SK-N-SH treated with all-trans-retinoic acid at 6 μM for 48 hours (cell line): ENCODE measurements at regions not wholly inside any gene's neighbourhood (a gene's known extent, or its start where the extent isn't known, plus 50 kb on each side); places are given as distances from the start of the nearest gene placed in this dataset.

Experiments used
- ATAC-seq: fragments of 200-7000 bp; cut with Tn5 transposase; 3 replicates; pipeline ENCODE4 v1.9.1; 2020; ENCODE audit warnings: mild to moderate bottlenecking, moderate library complexity
- ARNTL ChIP-seq: fragments of 450-650 bp; formaldehyde crosslinking; IDR thresholded peaks from 2 replicates; pipeline ENCODE4 v1.5.0; 2020; ENCODE audit warnings: low read depth, mild to moderate bottlenecking, moderate library complexity, borderline replicate concordance
- BACH2 ChIP-seq: fragments of 250-450 bp; sonication (Bioruptor Pico); IDR thresholded peaks from 2 replicates; pipeline ENCODE4 v1.9.0; 2021; ENCODE audit warnings: mild to moderate bottlenecking, borderline replicate concordance
- CSDC2 ChIP-seq: fragments of 250-450 bp; sonication (Bioruptor Pico); IDR thresholded peaks from 2 replicates; pipeline ENCODE4 v1.5.0; 2020; ENCODE audit warnings: mild to moderate bottlenecking, moderate library complexity
- ESRRG ChIP-seq: fragments of 250-450 bp; sonication (Bioruptor Pico); IDR thresholded peaks from 2 replicates; pipeline ENCODE4 v1.6.1; 2021; ENCODE audit warnings: mild to moderate bottlenecking
- GLIS3 ChIP-seq: fragments of 250-450 bp; sonication (Bioruptor Pico); IDR thresholded peaks from 2 replicates; pipeline ENCODE4 v1.5.0; 2020; ENCODE audit warnings: mild to moderate bottlenecking, moderate library complexity
- ISL1 ChIP-seq: fragments of 250-450 bp; sonication (Bioruptor Pico); IDR thresholded peaks from 2 replicates; pipeline ENCODE4 v2.1.2; 2022; ENCODE audit warnings: mild to moderate bottlenecking, moderate library complexity
- OSR1 ChIP-seq: fragments of 250-450 bp; sonication (Bioruptor Pico); IDR thresholded peaks from 2 replicates; pipeline ENCODE4 v1.8.0; 2022; ENCODE audit warnings: moderate library complexity, mild to moderate bottlenecking, inconsistent platforms
- PPARA ChIP-seq: fragments of 250-450 bp; sonication (Bioruptor Pico); IDR thresholded peaks from 2 replicates; pipeline ENCODE4 v1.5.0; 2020; ENCODE audit warnings: mild to moderate bottlenecking, borderline replicate concordance
- RARB ChIP-seq: fragments of 250-450 bp; sonication (Bioruptor Pico); IDR thresholded peaks from 2 replicates; pipeline ENCODE4 v1.8.0; 2021; ENCODE audit warnings: mild to moderate bottlenecking, moderate library complexity
- SNAI2 ChIP-seq: fragments of 250-450 bp; sonication (Bioruptor Pico); IDR thresholded peaks from 2 replicates; pipeline ENCODE4 v1.5.0; 2020; ENCODE audit warnings: mild to moderate bottlenecking, moderate library complexity
- TCF4 ChIP-seq: fragments of 250-450 bp; sonication (Bioruptor Pico); IDR thresholded peaks from 2 replicates; pipeline ENCODE4 v1.8.0; 2021; ENCODE audit warnings: mild to moderate bottlenecking, moderate library complexity, borderline replicate concordance
- TOX ChIP-seq: fragments of 250-450 bp; sonication (Bioruptor Pico); IDR thresholded peaks from 2 replicates; pipeline ENCODE4 v1.8.0; 2021; ENCODE audit warnings: mild to moderate bottlenecking, moderate library complexity, borderline replicate concordance
- ZC3H10 ChIP-seq: fragments of 250-450 bp; sonication (Bioruptor Pico); IDR thresholded peaks from 2 replicates; pipeline ENCODE4 v1.5.1; 2021; ENCODE audit warnings: mild to moderate bottlenecking, moderate library complexity
- ZFP3 ChIP-seq: fragments of 250-450 bp; sonication (Bioruptor Pico); IDR thresholded peaks from 2 replicates; pipeline ENCODE4 v1.5.0; 2020; ENCODE audit warnings: mild to moderate bottlenecking, moderate library complexity
- ZFP30 ChIP-seq: fragments of 450-650 bp; formaldehyde crosslinking; IDR thresholded peaks from 2 replicates; pipeline ENCODE4 v1.5.0; 2022; ENCODE audit warnings: mild to moderate bottlenecking, moderate library complexity
- ZNF565 ChIP-seq: fragments of 450-650 bp; formaldehyde crosslinking; conservative IDR thresholded peaks from 2 replicates; pipeline ENCODE4 v1.5.0; 2020; ENCODE audit warnings: low read depth, mild to moderate bottlenecking, moderate library complexity
- ZNF70 ChIP-seq: fragments of 450-650 bp; formaldehyde crosslinking; IDR thresholded peaks from 2 replicates; pipeline ENCODE4 v1.5.0; 2020; ENCODE audit warnings: mild to moderate bottlenecking, moderate library complexity
- TF ChIP-seq, protein P1 (sequence below): fragments of 250-450 bp; sonication (Bioruptor Pico); IDR thresholded peaks from 2 replicates; pipeline ENCODE4 v1.5.1; 2020; ENCODE audit warnings: low read depth, mild to moderate bottlenecking, moderate library complexity
- TF ChIP-seq, protein P2 (sequence below): fragments of 250-450 bp; sonication (Bioruptor Pico); IDR thresholded peaks from 2 replicates; pipeline ENCODE4 v1.5.0; 2020; ENCODE audit warnings: mild to moderate bottlenecking, moderate library complexity
- TF ChIP-seq, protein P3 (sequence below): fragments of 250-450 bp; sonication (Bioruptor Pico); IDR thresholded peaks from 2 replicates; pipeline ENCODE4 v1.8.0; 2020; ENCODE audit warnings: mild to moderate bottlenecking, moderate library complexity, borderline replicate concordance
- TF ChIP-seq, protein P4 (sequence below): fragments of 250-450 bp; sonication (Bioruptor Pico); IDR thresholded peaks from 2 replicates; pipeline ENCODE4 v1.8.0; 2021; ENCODE audit warnings: low read depth, mild to moderate bottlenecking, moderate library complexity, borderline replicate concordance
- TF ChIP-seq, protein P5 (sequence below): fragments of 250-450 bp; sonication (Bioruptor Pico); IDR thresholded peaks from 2 replicates; pipeline ENCODE4 v1.5.1; 2021; ENCODE audit warnings: mild to moderate bottlenecking, moderate library complexity

DNA sequence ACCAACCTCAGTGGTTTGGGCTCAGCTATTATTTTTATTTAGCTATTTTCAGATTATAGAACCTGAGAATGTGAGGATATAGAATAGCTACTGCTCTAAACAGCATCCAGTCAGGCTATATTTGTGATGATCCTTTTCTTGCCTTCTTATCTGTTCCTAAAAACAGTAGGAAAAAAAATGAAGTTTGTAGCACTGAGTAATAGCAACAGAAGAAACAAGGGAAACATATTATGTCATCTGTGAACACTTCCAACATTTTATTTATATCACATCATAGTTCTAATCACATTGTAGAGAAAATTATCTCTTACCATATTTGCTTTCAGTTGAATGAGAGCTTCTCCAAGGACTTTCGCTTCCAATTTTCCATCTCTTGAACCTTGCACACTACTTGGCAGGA is 229.6 kb upstream of the PTPRZ1 start:
- no peak for ATAC-seq
- no peak for TF ChIP-seq ZFP3
- TF ChIP-seq ZC3H10 (CRISPR knock-in tag) = no peak
- TF ChIP-seq, protein P1, sequence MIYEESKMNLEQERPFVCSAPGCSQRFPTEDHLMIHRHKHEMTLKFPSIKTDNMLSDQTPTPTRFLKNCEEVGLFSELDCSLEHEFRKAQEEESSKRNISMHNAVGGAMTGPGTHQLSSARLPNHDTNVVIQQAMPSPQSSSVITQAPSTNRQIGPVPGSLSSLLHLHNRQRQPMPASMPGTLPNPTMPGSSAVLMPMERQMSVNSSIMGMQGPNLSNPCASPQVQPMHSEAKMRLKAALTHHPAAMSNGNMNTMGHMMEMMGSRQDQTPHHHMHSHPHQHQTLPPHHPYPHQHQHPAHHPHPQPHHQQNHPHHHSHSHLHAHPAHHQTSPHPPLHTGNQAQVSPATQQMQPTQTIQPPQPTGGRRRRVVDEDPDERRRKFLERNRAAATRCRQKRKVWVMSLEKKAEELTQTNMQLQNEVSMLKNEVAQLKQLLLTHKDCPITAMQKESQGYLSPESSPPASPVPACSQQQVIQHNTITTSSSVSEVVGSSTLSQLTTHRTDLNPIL = no peak
- TF ChIP-seq, protein P2, sequence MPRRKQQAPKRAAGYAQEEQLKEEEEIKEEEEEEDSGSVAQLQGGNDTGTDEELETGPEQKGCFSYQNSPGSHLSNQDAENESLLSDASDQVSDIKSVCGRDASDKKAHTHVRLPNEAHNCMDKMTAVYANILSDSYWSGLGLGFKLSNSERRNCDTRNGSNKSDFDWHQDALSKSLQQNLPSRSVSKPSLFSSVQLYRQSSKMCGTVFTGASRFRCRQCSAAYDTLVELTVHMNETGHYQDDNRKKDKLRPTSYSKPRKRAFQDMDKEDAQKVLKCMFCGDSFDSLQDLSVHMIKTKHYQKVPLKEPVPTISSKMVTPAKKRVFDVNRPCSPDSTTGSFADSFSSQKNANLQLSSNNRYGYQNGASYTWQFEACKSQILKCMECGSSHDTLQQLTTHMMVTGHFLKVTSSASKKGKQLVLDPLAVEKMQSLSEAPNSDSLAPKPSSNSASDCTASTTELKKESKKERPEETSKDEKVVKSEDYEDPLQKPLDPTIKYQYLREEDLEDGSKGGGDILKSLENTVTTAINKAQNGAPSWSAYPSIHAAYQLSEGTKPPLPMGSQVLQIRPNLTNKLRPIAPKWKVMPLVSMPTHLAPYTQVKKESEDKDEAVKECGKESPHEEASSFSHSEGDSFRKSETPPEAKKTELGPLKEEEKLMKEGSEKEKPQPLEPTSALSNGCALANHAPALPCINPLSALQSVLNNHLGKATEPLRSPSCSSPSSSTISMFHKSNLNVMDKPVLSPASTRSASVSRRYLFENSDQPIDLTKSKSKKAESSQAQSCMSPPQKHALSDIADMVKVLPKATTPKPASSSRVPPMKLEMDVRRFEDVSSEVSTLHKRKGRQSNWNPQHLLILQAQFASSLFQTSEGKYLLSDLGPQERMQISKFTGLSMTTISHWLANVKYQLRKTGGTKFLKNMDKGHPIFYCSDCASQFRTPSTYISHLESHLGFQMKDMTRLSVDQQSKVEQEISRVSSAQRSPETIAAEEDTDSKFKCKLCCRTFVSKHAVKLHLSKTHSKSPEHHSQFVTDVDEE (CRISPR knock-in tag) = no peak
- TF ChIP-seq CSDC2 (CRISPR knock-in tag) = no peak
- TF ChIP-seq RARB (CRISPR knock-in tag) = no peak
- no peak for TF ChIP-seq ESRRG
- no peak for TF ChIP-seq OSR1 (CRISPR knock-in tag)
- no peak for TF ChIP-seq ZNF70 (CRISPR knock-in tag)
- TF ChIP-seq, protein P3, sequence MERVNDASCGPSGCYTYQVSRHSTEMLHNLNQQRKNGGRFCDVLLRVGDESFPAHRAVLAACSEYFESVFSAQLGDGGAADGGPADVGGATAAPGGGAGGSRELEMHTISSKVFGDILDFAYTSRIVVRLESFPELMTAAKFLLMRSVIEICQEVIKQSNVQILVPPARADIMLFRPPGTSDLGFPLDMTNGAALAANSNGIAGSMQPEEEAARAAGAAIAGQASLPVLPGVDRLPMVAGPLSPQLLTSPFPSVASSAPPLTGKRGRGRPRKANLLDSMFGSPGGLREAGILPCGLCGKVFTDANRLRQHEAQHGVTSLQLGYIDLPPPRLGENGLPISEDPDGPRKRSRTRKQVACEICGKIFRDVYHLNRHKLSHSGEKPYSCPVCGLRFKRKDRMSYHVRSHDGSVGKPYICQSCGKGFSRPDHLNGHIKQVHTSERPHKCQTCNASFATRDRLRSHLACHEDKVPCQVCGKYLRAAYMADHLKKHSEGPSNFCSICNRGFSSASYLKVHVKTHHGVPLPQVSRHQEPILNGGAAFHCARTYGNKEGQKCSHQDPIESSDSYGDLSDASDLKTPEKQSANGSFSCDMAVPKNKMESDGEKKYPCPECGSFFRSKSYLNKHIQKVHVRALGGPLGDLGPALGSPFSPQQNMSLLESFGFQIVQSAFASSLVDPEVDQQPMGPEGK (CRISPR knock-in tag) = no peak
- TF ChIP-seq GLIS3 (CRISPR knock-in tag) = no peak
- no peak for TF ChIP-seq TOX (CRISPR knock-in tag)
- TF ChIP-seq SNAI2 (CRISPR knock-in tag) = no peak
- no peak for TF ChIP-seq ISL1
- TF ChIP-seq, protein P4, sequence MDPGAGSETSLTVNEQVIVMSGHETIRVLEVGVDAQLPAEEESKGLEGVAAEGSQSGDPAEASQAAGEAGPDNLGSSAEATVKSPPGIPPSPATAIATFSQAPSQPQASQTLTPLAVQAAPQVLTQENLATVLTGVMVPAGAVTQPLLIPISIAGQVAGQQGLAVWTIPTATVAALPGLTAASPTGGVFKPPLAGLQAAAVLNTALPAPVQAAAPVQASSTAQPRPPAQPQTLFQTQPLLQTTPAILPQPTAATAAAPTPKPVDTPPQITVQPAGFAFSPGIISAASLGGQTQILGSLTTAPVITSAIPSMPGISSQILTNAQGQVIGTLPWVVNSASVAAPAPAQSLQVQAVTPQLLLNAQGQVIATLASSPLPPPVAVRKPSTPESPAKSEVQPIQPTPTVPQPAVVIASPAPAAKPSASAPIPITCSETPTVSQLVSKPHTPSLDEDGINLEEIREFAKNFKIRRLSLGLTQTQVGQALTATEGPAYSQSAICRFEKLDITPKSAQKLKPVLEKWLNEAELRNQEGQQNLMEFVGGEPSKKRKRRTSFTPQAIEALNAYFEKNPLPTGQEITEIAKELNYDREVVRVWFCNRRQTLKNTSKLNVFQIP (CRISPR knock-in tag) = no peak
- TF ChIP-seq ZNF565 = no peak
- TF ChIP-seq, protein P5, sequence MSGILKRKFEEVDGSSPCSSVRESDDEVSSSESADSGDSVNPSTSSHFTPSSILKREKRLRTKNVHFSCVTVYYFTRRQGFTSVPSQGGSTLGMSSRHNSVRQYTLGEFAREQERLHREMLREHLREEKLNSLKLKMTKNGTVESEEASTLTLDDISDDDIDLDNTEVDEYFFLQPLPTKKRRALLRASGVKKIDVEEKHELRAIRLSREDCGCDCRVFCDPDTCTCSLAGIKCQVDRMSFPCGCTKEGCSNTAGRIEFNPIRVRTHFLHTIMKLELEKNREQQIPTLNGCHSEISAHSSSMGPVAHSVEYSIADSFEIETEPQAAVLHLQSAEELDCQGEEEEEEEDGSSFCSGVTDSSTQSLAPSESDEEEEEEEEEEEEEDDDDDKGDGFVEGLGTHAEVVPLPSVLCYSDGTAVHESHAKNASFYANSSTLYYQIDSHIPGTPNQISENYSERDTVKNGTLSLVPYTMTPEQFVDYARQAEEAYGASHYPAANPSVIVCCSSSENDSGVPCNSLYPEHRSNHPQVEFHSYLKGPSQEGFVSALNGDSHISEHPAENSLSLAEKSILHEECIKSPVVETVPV (CRISPR knock-in tag) = no peak
- no peak for TF ChIP-seq PPARA (CRISPR knock-in tag)
- no peak for TF ChIP-seq TCF4
- no peak for TF ChIP-seq ARNTL (CRISPR knock-in tag)

DNA sequence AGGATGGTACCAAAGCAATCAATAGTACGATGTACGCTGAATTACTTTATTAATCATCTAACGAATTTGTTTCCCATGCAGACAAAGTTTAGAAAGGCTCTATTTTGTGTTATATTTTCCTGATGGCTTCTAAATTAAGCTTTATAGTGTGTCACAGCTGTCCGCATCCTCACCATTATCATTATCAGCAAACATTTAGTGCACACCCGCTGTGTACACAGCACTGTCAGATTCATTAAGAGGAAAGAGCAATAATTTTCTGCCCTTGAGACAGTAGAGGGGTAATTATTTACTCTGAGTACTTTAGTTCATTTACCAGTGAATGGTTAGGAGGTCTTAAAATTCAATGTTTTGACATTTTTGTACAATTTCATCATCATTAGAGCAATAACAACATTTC is 233.3 kb upstream of the PTPRZ1 start:
- no peak for ATAC-seq
- TF ChIP-seq SNAI2 (CRISPR knock-in tag) (no peak), ZC3H10 (CRISPR knock-in tag) (no peak)

DNA sequence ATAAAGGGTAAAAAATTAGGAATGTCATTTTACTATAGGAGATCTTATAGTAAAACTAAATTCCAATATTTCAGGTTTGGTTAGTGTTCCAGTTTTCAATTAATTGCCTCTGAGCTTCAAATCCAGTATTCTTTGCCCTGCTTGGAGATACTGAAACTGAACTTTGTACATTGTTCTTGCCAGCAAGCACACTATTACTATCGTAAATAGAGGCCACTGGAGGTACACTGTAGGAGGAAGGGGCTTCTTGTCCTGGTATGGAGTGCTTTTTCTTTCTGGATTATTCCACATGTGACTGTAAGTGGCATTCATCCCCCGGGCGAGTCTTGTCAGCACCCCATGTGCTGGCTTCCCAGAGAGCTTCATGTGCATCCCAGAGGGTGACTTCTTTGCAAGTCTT is 234.7 kb upstream of the PTPRZ1 start:
- ATAC-seq = no peak
- TF ChIP-seq BACH2 (CRISPR knock-in tag) = no peak
- no peak for TF ChIP-seq ARNTL (CRISPR knock-in tag)
- TF ChIP-seq, protein P4 (CRISPR knock-in tag) = no peak
- no peak for TF ChIP-seq SNAI2 (CRISPR knock-in tag)
- TF ChIP-seq OSR1 (CRISPR knock-in tag) = no peak
- no peak for TF ChIP-seq ZC3H10 (CRISPR knock-in tag)
- TF ChIP-seq ZNF70 (CRISPR knock-in tag) = no peak
- no peak for TF ChIP-seq ZFP3
- TF ChIP-seq, protein P3 (CRISPR knock-in tag) = no peak
- TF ChIP-seq, protein P1 = no peak
- no peak for TF ChIP-seq ZNF565
- no peak for TF ChIP-seq TOX (CRISPR knock-in tag)
- no peak for TF ChIP-seq ZFP30 (CRISPR knock-in tag)
- TF ChIP-seq PPARA (CRISPR knock-in tag) = no peak
